ENCODE measurements at regions not wholly inside any gene's neighbourhood (a gene's known extent, or its start where the extent isn't known, plus 50 kb on each side); places are given as distances from the start of the nearest gene placed in this dataset.

- DNase-seq (ENCODE audit: low spot score): no peak
Measured at GRCh38 chr22:48981371-48982061, 846.2 kb downstream of the BRD1 start.

GRCh38 chr22:48980918-48981317 lies 846.8 kb downstream of the BRD1 start:
- DNase-seq (ENCODE audit: low spot score): no peak

- no peak for DNase-seq (ENCODE audit: low spot score)
Measured at GRCh38 chr22:48980409-48980808, 847.3 kb downstream of the BRD1 start.

DNA sequence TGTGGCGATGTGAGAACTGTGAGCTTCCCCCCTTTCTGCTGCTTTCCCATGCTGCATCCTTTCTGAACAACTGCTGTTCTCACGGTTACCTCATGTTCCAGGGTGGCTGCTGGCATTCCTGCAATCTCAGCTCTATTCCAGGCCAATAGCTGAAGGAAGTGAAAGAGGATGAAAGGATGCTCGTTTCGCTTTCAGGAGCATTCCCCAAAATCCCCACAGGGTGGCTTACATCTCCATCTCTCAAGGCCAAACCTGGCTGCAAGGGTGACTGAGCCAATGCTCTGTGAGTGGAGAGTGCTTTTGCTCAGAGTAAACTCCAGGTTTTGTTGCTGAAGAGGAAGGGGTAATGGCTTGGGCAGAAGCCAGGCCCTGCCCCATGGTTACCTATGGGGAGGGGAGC lies 848.2 kb downstream of the BRD1 start:
- DNase-seq (ENCODE audit: low spot score): no peak

GRCh38 chr22:48976556-48977535 lies 850.8 kb downstream of the BRD1 start:
- no peak for DNase-seq (ENCODE audit: low spot score)

DNA sequence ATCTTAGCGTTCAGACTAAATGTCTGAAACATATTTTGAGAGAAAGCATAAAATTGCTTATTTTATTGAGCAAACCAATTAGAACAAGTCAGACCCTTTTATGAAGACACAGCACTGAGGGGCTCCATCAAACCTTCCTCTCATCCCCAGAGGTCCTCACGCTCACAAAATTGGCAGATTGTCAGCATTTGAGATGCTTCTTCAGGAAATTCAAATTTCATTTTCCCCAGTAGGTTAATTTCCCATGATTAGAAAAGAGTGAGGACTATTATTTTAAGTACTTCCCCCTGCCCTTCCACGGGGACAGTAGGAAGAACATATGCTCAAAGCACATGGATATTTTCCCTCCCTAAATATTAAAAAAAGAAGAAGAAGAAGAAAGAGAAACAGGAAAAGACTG lies 851.8 kb downstream of the BRD1 start:
- DNase-seq (ENCODE audit: low spot score): no peak

DNA sequence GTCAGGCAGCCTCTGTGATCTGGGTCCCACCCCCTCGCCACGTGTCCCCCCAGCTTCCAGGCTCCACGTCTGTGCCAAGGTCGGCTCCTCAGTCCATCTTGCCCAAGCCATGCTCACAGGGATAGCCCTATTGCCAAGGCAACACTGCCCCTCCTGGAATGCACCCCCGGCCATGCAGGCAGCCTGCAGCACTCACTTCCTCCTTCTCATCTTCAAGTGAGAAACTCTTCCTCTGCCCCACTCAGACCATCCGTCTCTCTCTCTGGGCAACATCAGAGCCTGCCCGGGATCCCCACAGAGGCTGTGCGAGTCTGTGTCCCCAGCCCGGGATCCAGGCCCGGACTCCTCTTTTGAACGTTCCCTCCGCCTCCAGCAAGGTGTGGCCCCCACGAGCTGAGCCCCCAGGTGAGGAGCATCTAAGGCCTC lies 852.3 kb downstream of the BRD1 start:
- no peak for DNase-seq (ENCODE audit: low spot score)

GRCh38 chr22:48974443-48975315 lies 853.0 kb downstream of the BRD1 start:
- no peak for DNase-seq (ENCODE audit: low spot score)

- DNase-seq (ENCODE audit: low spot score): no peak
Measured at GRCh38 chr22:48973694-48974041, 854.0 kb downstream of the BRD1 start.

GRCh38 chr22:48972979-48973693 lies 854.5 kb downstream of the BRD1 start:
- DNase-seq (ENCODE audit: low spot score): no peak

DNA sequence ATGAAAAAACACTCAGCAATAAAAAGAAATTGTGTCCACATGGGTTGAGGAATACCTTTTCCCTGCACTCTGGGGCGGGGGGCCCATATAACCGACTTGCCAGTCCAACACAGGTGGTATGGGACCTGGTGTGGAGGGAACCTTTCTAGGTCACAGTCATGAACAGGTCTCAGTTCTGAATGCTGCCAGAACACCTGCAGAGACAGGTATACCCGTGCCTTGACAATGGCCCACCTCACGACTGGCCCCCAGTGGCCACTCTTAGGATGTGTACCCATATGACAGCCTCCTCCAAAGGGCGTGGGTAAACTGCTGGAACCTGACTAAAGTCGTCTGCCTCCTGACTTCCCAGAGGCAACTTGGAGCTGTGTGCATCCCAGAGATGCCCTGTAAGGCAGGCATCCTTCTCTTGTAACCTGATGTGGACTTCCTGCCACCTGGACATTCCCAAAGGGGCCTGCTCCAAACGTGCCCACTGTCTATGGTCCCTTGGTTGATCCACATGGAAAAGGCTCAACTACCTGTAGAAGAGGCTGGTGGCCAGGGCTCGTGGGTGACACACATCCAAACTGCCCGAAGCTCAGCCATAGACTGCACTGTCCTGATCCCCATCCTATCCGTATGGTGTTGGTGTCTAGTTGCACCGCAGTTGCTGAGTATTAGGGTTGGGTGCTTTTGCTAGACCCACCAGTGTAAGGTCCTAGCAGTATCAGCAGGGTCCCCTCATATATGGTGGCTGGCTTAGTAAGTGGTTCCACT lies 859.3 kb downstream of the BRD1 start:
- no peak for DNase-seq (ENCODE audit: low spot score)

GRCh38 chr22:48963405-48963804 lies 864.3 kb downstream of the BRD1 start:
- no peak for DNase-seq (ENCODE audit: low spot score)

- no peak for DNase-seq (ENCODE audit: low spot score)
Measured at GRCh38 chr22:48961705-48962104, 866.0 kb downstream of the BRD1 start.

DNA sequence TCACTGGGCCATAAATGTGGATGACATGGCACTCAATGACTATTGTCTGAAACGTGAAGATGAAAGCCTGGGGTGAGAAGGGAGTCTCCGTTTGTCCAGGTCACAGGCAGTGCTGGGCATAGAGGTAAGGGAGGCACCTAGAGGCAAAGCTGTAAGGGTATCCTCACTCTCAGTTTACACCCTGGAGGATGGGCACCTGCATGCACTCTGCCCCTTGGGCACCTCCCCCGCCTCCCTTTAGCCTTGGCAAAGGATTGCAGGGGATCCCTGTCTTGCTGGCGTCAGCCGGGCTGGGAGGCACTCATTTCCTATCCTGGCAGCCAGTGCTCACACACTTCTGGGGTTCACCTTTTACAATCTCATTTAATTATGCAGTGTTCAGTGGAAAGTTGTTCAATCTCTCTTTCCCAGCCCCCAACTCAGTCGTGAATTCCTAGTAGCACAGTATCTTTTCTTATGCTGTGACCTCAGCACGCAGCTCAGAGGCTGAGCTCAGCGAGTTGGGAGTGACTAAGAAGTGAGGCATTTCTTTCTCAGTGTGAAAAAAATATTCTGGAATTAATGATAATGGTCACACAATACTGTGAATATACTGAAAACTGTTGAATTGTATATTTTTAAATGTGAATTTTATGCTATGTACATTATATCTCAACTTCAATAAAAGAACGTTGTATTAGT lies 866.6 kb downstream of the BRD1 start:
- DNase-seq (ENCODE audit: low spot score): no peak

DNA sequence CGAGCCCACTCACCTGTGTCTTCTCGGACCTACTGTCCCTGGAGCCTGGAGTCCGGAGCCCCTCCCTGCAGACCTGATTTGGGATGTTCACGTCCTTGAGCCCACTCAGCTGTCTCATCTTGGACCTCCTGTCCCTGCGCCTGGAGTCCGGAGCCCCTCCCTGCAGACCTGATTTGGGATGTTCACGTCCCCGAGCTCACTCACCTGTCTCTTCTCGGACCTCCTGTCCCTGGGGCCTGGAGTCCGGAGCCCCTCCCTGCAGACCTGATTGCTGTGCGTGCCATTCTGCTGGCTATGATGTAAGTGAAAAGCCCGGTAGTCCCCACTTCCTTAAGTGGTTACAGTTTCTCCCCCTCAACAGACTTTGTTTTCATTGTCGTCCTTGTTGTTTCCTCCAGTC lies 867.1 kb downstream of the BRD1 start:
- no peak for DNase-seq (ENCODE audit: low spot score)

GRCh38 chr22:48959496-48959895 lies 868.2 kb downstream of the BRD1 start:
- DNase-seq (ENCODE audit: low spot score): no peak

DNA sequence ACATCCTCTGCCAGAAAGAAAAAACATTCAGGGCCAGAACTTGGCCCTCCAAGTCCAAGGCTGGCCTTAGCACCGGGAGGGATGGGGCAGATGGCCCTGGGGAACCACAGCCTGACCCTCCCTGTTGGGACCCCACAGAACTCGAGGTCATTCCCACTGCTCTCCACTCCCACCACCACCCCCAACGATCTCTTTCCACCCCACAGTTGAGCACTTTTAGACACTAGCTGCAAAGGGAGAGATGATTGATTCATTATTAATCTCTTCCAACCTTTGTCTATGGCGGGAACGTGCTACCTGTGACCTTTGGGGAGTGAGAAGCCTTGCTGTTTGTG lies 869.7 kb downstream of the BRD1 start:
- DNase-seq (ENCODE audit: low spot score): no peak

DNA sequence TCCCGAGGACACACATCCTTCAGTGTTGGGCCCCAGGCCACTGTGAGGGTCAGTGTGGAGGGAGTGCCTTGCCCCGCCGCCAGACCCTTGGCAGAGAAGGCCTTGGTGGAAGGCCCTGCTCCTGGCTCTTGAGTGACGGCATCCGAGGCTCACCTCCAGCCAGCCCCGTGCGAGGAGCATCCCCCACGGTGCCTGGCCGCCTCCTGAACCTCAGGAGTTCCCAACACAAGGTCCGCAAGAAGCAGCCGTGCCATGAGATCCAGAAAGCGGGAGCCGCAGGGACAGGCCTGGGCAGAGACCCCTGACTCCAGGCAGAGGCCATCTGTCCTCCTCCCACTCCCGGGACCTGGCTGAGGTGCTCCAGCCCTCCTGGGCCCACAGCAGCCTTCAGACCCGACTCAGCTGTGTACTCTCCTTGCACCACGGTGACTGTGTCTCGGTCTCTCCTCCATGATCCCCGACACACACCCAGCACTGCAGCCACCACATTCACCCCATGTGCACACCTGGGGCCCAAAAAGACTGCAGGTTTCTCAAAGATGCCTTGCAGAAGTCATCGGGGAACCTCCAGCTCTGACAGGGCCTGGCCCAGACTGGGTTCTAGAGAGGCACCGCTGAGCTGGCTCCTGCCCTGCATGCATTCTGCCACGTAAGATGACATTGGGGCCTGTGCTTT lies 870.2 kb downstream of the BRD1 start:
- DNase-seq (ENCODE audit: low spot score): no peak

- DNase-seq (ENCODE audit: low spot score): no peak
Measured at GRCh38 chr22:48955351-48956311, 872.0 kb downstream of the BRD1 start.
